ENCODE measurements at regions not wholly inside any gene's neighbourhood (a gene's known extent, or its start where the extent isn't known, plus 50 kb on each side); places are given as distances from the start of the nearest gene placed in this dataset.

GRCh38 chr21:16322454-16322853 lies 592.7 kb downstream of the USP25 start:
- no peaks in the 10 kb centered on the region for H3K4me1 Mint-ChIP-seq (ENCODE audit: low read depth)
- ChIA-PET POLR2A (no interaction called here), CTCF (no interaction called here)
- no peak overlapping the region for H3K4me3 Mint-ChIP-seq
- no peaks in the 10 kb centered on the region for H3K36me3 Mint-ChIP-seq
- no peak for DNase-seq
- H3K9me3 Mint-ChIP-seq = no peaks in the 10 kb centered on the region
- intact Hi-C loops (cut with micrococcal nuclease) = no loop called here
- peaks cover 3% of the 10 kb centered on the region for H3K27me3 Mint-ChIP-seq
- H3K27ac Mint-ChIP-seq = no peak overlapping the region

- intact Hi-C loops (cut with micrococcal nuclease) = no loop called here
- DNase-seq = no peak
- Mint-ChIP-seq H3K4me1 (ENCODE audit: low read depth) (no peaks in the 10 kb centered on the region), H3K36me3 (no peaks in the 10 kb centered on the region), H3K4me3 (no peak overlapping the region), H3K27me3 (peaks cover 3% of the 10 kb centered on the region), H3K27ac (no peak overlapping the region), H3K9me3 (no peaks in the 10 kb centered on the region)
- ChIA-PET CTCF (no interaction called here), POLR2A (no interaction called here)
Observed at GRCh38 chr21:16323596-16323995, 593.8 kb downstream of the USP25 start.

- H3K4me3 Mint-ChIP-seq = no peak overlapping the region
- no peak for DNase-seq
- no peaks in the 10 kb centered on the region for H3K36me3 Mint-ChIP-seq
- no peak overlapping the region for H3K27ac Mint-ChIP-seq
- H3K27me3 Mint-ChIP-seq = peaks cover 3% of the 10 kb centered on the region
- ChIA-PET CTCF (interaction anchor here (1.0 kb wide), 1 partner anchor 733 kb away, joined by 3 read pairs; no protein-coding TSS in a partner anchor), POLR2A (no interaction called here)
- no peaks in the 10 kb centered on the region for H3K9me3 Mint-ChIP-seq
- H3K4me1 Mint-ChIP-seq (ENCODE audit: low read depth) = no peaks in the 10 kb centered on the region
- intact Hi-C loops (cut with micrococcal nuclease) = no loop called here
Observed at GRCh38 chr21:16324630-16325029, 594.8 kb downstream of the USP25 start.

- Mint-ChIP-seq H3K4me3 (no peak overlapping the region), H3K27ac (no peak overlapping the region), H3K4me1 (ENCODE audit: low read depth) (no peaks in the 10 kb centered on the region), H3K36me3 (no peaks in the 10 kb centered on the region), H3K27me3 (peaks cover 1% of the 10 kb centered on the region), H3K9me3 (no peaks in the 10 kb centered on the region)
- CTCF ChIA-PET = interaction anchor here (0.5 to 1.6 kb wide), 12 partner anchors 9 to 249 kb away, joined by 3 to 10 read pairs (median 3); no protein-coding TSS in a partner anchor
- no peak for DNase-seq
- intact Hi-C loops (cut with micrococcal nuclease) = loop anchor here (2.0 to 5.0 kb wide), 2 partner anchors 247 to 438 kb away; no protein-coding TSS in a partner anchor
- POLR2A ChIA-PET = no interaction called here
Observed at GRCh38 chr21:16330082-16330907, 600.5 kb downstream of the USP25 start.

- no peak for DNase-seq
- Mint-ChIP-seq H3K4me1 (ENCODE audit: low read depth) (no peaks in the 10 kb centered on the region), H3K36me3 (no peaks in the 10 kb centered on the region), H3K4me3 (no peak overlapping the region), H3K27ac (no peak overlapping the region), H3K27me3 (peaks cover 1% of the 10 kb centered on the region), H3K9me3 (no peaks in the 10 kb centered on the region)
- ChIA-PET CTCF (interaction anchor here (0.6 to 1.6 kb wide), 8 partner anchors 9 to 1720 kb away, joined by 3 to 10 read pairs (median 4); no protein-coding TSS in a partner anchor), POLR2A (no interaction called here)
- intact Hi-C loops (cut with micrococcal nuclease) = loop anchor here (2.0 to 5.0 kb wide), 2 partner anchors 248 to 439 kb away; no protein-coding TSS in a partner anchor
Observed at GRCh38 chr21:16330908-16331268, 601.1 kb downstream of the USP25 start.

- ChIA-PET POLR2A (no interaction called here), CTCF (no interaction called here)
- no peaks in the 10 kb centered on the region for H3K9me3 Mint-ChIP-seq
- H3K27me3 Mint-ChIP-seq = no peaks in the 10 kb centered on the region
- H3K4me1 Mint-ChIP-seq (ENCODE audit: low read depth) = no peaks in the 10 kb centered on the region
- no peak overlapping the region for H3K4me3 Mint-ChIP-seq
- DNase-seq = no peak
- intact Hi-C loops (cut with micrococcal nuclease) = no loop called here
- no peak overlapping the region for H3K27ac Mint-ChIP-seq
- no peaks in the 10 kb centered on the region for H3K36me3 Mint-ChIP-seq
Observed at GRCh38 chr21:16337266-16337665, 607.5 kb downstream of the USP25 start.

- ChIA-PET POLR2A (no interaction called here), CTCF (no interaction called here)
- Mint-ChIP-seq H3K36me3 (no peaks in the 10 kb centered on the region), H3K27ac (no peak overlapping the region), H3K4me3 (no peak overlapping the region), H3K4me1 (ENCODE audit: low read depth) (no peaks in the 10 kb centered on the region), H3K27me3 (no peaks in the 10 kb centered on the region), H3K9me3 (no peaks in the 10 kb centered on the region)
- DNase-seq = no peak
- intact Hi-C loops (cut with micrococcal nuclease) = no loop called here
Observed at GRCh38 chr21:16342932-16343331, 613.1 kb downstream of the USP25 start.

- intact Hi-C loops (cut with micrococcal nuclease) = no loop called here
- Mint-ChIP-seq H3K9me3 (no peaks in the 10 kb centered on the region), H3K27ac (no peak overlapping the region), H3K27me3 (no peaks in the 10 kb centered on the region), H3K4me1 (ENCODE audit: low read depth) (no peaks in the 10 kb centered on the region), H3K36me3 (no peaks in the 10 kb centered on the region), H3K4me3 (no peak overlapping the region)
- ChIA-PET POLR2A (no interaction called here), CTCF (interaction anchor here (1.4 kb wide), 1 partner anchor 14 kb away, joined by 5 read pairs; no protein-coding TSS in a partner anchor)
- no peak for DNase-seq
Observed at GRCh38 chr21:16343776-16344175, 614.0 kb downstream of the USP25 start.

- no peak for DNase-seq
- Mint-ChIP-seq H3K4me1 (ENCODE audit: low read depth) (no peaks in the 10 kb centered on the region), H3K27ac (no peak overlapping the region), H3K4me3 (no peak overlapping the region), H3K36me3 (no peaks in the 10 kb centered on the region), H3K27me3 (no peaks in the 10 kb centered on the region), H3K9me3 (no peaks in the 10 kb centered on the region)
- ChIA-PET CTCF (no interaction called here), POLR2A (no interaction called here)
- intact Hi-C loops (cut with micrococcal nuclease) = no loop called here
Observed at GRCh38 chr21:16345757-16346156, 616.0 kb downstream of the USP25 start.

GRCh38 chr21:16347223-16347622 lies 617.4 kb downstream of the USP25 start:
- intact Hi-C loops (cut with micrococcal nuclease) = no loop called here
- no peak for DNase-seq
- Mint-ChIP-seq H3K27me3 (no peaks in the 10 kb centered on the region), H3K4me3 (no peak overlapping the region), H3K9me3 (no peaks in the 10 kb centered on the region), H3K4me1 (ENCODE audit: low read depth) (no peaks in the 10 kb centered on the region), H3K36me3 (no peaks in the 10 kb centered on the region), H3K27ac (no peak overlapping the region)
- ChIA-PET CTCF (no interaction called here), POLR2A (no interaction called here)

- ChIA-PET CTCF (no interaction called here), POLR2A (no interaction called here)
- Mint-ChIP-seq H3K27me3 (no peaks in the 10 kb centered on the region), H3K9me3 (peaks cover 2% of the 10 kb centered on the region), H3K36me3 (no peaks in the 10 kb centered on the region), H3K27ac (no peak overlapping the region), H3K4me1 (ENCODE audit: low read depth) (no peaks in the 10 kb centered on the region), H3K4me3 (no peak overlapping the region)
- no peak for DNase-seq
- intact Hi-C loops (cut with micrococcal nuclease) = no loop called here
Observed at GRCh38 chr21:16353764-16354163, 624.0 kb downstream of the USP25 start.

- intact Hi-C loops (cut with micrococcal nuclease) = no loop called here
- no peaks in the 10 kb centered on the region for H3K27me3 Mint-ChIP-seq
- H3K27ac Mint-ChIP-seq = no peak overlapping the region
- DNase-seq = no peak
- H3K4me1 Mint-ChIP-seq (ENCODE audit: low read depth) = no peaks in the 10 kb centered on the region
- no peak overlapping the region for H3K4me3 Mint-ChIP-seq
- peaks cover 8% of the 10 kb centered on the region for H3K9me3 Mint-ChIP-seq
- no peaks in the 10 kb centered on the region for H3K36me3 Mint-ChIP-seq
- ChIA-PET CTCF (no interaction called here), POLR2A (no interaction called here)
Observed at GRCh38 chr21:16357994-16358393, 628.2 kb downstream of the USP25 start.

GRCh38 chr21:16358784-16359183 lies 629.0 kb downstream of the USP25 start:
- Mint-ChIP-seq H3K4me3 (no peak overlapping the region), H3K27me3 (no peaks in the 10 kb centered on the region), H3K27ac (no peak overlapping the region), H3K36me3 (no peaks in the 10 kb centered on the region), H3K9me3 (peaks cover 8% of the 10 kb centered on the region), H3K4me1 (ENCODE audit: low read depth) (no peaks in the 10 kb centered on the region)
- POLR2A ChIA-PET = no interaction called here
- DNase-seq = no peak
- intact Hi-C loops (cut with micrococcal nuclease) = no loop called here
- CTCF ChIA-PET = no interaction called here

Measured in activated CD4-positive, alpha-beta memory T cell treated with anti-CD3 and anti-CD28 coated beads for 36 hours (primary cell).